Endothelial cell of umbilical vein (primary cell): ENCODE measurements at regions not wholly inside any gene's neighbourhood (a gene's known extent, or its start where the extent isn't known, plus 50 kb on each side); places are given as distances from the start of the nearest gene placed in this dataset.

Experiments
- BruUV-seq: library from RNA; stranded (reverse); fragments of 400-500 nt; replicated peaks from 2 replicates; lab custom pipeline; 2021; lab: Mats Ljungman, UMichigan
- CTCF ChIA-PET: fragments of 300-600, 350-600 bp; sonication (Branson Sonifier 250); formaldehyde crosslinking; loops from one replicate; lab custom pipeline; 2021; ENCODE audit warnings: antibody characterized with exemption, inconsistent platforms; lab: Charles Lee
- POLR2A ChIA-PET: fragments of 300-600, 350-600 bp; sonication (Branson Sonifier 250); formaldehyde crosslinking; loops from one replicate; lab custom pipeline; 2021; ENCODE audit warnings: antibody characterized with exemption, inconsistent platforms; lab: Charles Lee
- DNase-seq: peaks from one replicate; pipeline ENCODE4 v3.0.0-alpha.2; 2011; ENCODE audit warnings: low read depth, low spot score
- FAIRE-seq: peaks from 2 replicates; lab custom pipeline; 2011; peaks lifted over from hg19 to GRCh38; lab: Jason Lieb, UNC
- H2AFZ ChIP-seq: 2 replicates; pipeline ENCODE4 v1.6.0; 2012; ENCODE audit warnings: low read depth, low read length, control low read depth, inconsistent platforms
- H3K27ac ChIP-seq: 2 replicates; pipeline ENCODE4 v1.5.1; 2011; ENCODE audit warnings: low read depth, mild to moderate bottlenecking, control low read depth, low read length, moderate library complexity; ENCODE audit not compliant: insufficient read depth
- H3K27me3 ChIP-seq, 2 experiments: 2 replicates each; pipeline versions ENCODE4 v1.6.0 to v1.6.1; 2011; ENCODE audit warnings: low read length in 2 of 2, mixed read lengths in 1 of 2; ENCODE audit not compliant: control insufficient read depth in 2 of 2, insufficient read depth in 2 of 2
- H3K36me3 ChIP-seq, 2 experiments: 2 replicates in 1 of 2; 3 replicates in 1 of 2; pipeline ENCODE4 v1.5.1; 2011; ENCODE audit warnings: low read length in 2 of 2, mild to moderate bottlenecking in 1 of 2, moderate library complexity in 1 of 2; ENCODE audit not compliant: control insufficient read depth in 2 of 2, insufficient read depth in 2 of 2; ENCODE audit errors: extremely low read depth in 1 of 2
- H3K4me1 ChIP-seq: 3 replicates; pipeline ENCODE4 v1.5.1; 2011; ENCODE audit warnings: mild to moderate bottlenecking, low read length; ENCODE audit not compliant: control insufficient read depth, insufficient read depth; ENCODE audit errors: extremely low read depth
- H3K4me2 ChIP-seq: 2 replicates; pipeline ENCODE4 v1.6.1; 2011; ENCODE audit warnings: low read length, control low read depth, mixed read lengths; ENCODE audit not compliant: insufficient read depth
- H3K4me3 ChIP-seq, 3 experiments: fragments of 200-600 bp in 1 of 3; sonication (generic), shearing (Covaris generic) in 1 of 3; replicated peaks in 1 of 3; 2 replicates each; pipeline ENCODE4 v1.5.1; 2011 to 2016; ENCODE audit warnings: control low read depth in 3 of 3, low read length in 3 of 3, mild to moderate bottlenecking in 2 of 3, inconsistent platforms in 1 of 3, low read depth in 1 of 3, moderate library complexity in 1 of 3; ENCODE audit not compliant: insufficient read depth in 1 of 3
- H3K79me2 ChIP-seq: 2 replicates; pipeline ENCODE4 v1.6.0; 2012; ENCODE audit warnings: low read length, inconsistent platforms; ENCODE audit not compliant: control insufficient read depth, insufficient read depth
- H3K9ac ChIP-seq: replicated peaks from 2 replicates; pipeline ENCODE3; 2011; ENCODE audit warnings: low read length, control low read depth; ENCODE audit not compliant: insufficient read depth; ENCODE audit errors: extremely low read depth
- H3K9me1 ChIP-seq: replicated peaks from 3 replicates; pipeline ENCODE4 v1.6.0; 2011; ENCODE audit warnings: mild to moderate bottlenecking, low read length; ENCODE audit not compliant: control insufficient read depth, insufficient read depth; ENCODE audit errors: extremely low read depth
- H3K9me3 ChIP-seq: replicated peaks from 2 replicates; pipeline ENCODE4 v1.5.1; 2012; ENCODE audit warnings: low read length, inconsistent platforms; ENCODE audit not compliant: control insufficient read depth, insufficient read depth
- H4K20me1 ChIP-seq: replicated peaks from 2 replicates; pipeline ENCODE3; 2011; ENCODE audit warnings: mild to moderate bottlenecking, low read length; ENCODE audit not compliant: control insufficient read depth, insufficient read depth; ENCODE audit errors: extremely low read depth
- EZH2 ChIP-seq: IDR thresholded peaks from 2 replicates; pipeline ENCODE4 v1.6.1; 2012; ENCODE audit warnings: borderline replicate concordance, low read depth, mild to moderate bottlenecking, moderate library complexity, low read length, inconsistent platforms; ENCODE audit not compliant: severe bottlenecking
- FOS ChIP-seq: IDR thresholded peaks from 2 replicates; pipeline ENCODE4 v1.6.1; 2011; ENCODE audit warnings: mild to moderate bottlenecking, low read length, moderate library complexity, borderline replicate concordance; ENCODE audit not compliant: insufficient read depth
- GATA2 ChIP-seq: IDR thresholded peaks from 2 replicates; pipeline ENCODE4 v1.7.0; 2011; ENCODE audit warnings: low read depth, mild to moderate bottlenecking, moderate library complexity, mixed read lengths, low read length; ENCODE audit not compliant: insufficient read length, insufficient read depth
- JUN ChIP-seq: IDR thresholded peaks from 2 replicates; pipeline ENCODE4 v1.6.1; 2011; ENCODE audit warnings: borderline replicate concordance, low read depth; ENCODE audit not compliant: insufficient read length, insufficient read depth
- MYC ChIP-seq: IDR thresholded peaks from one replicate; pipeline ENCODE4 v1.6.1; 2011; ENCODE audit warnings: mild to moderate bottlenecking, low read depth, low read length
- POLR2A ChIP-seq: IDR thresholded peaks from 2 replicates; pipeline ENCODE4 v1.6.1; 2012; ENCODE audit warnings: low read depth, mild to moderate bottlenecking, control low read depth, low read length
- POLR2AphosphoS5 ChIP-seq: IDR thresholded peaks from 2 replicates; pipeline ENCODE4 v1.6.1; 2012; ENCODE audit warnings: low read depth, mild to moderate bottlenecking, control low read depth, low read length, moderate library complexity; ENCODE audit not compliant: insufficient read depth
- dilution Hi-C: fragments of 300-500 bp; cut with MboI; formaldehyde crosslinking; loops from one replicate; pipeline ENCODE4 v1.15.0; 2019; ENCODE audit warnings: low sequenced_read_pairs; ENCODE audit not compliant: extremely low pct_ligation_motif_present
- intact Hi-C: fragments of 100-400 bp; cut with micrococcal nuclease; formaldehyde crosslinking; loops from one replicate; pipeline ENCODE4 v1.10.0; 2022
- TF ChIP-seq, protein P1 (sequence below): IDR thresholded peaks from 2 replicates; pipeline ENCODE4 v1.6.1; 2011; ENCODE audit not compliant: insufficient read depth, insufficient read length
- TF ChIP-seq, protein P2 (sequence below), 2 donors: IDR thresholded peaks; 1 replicate in 1 of 2; 2 replicates in 1 of 2; pipeline ENCODE4 v1.5.1; 2011; ENCODE audit warnings: low read length in 2 of 2, mild to moderate bottlenecking in 2 of 2, moderate library complexity in 2 of 2, control low read depth in 1 of 2, inconsistent platforms in 1 of 2, low read depth in 1 of 2; ENCODE audit not compliant: insufficient read depth in 1 of 2; ENCODE audit errors: extremely low read depth in 1 of 2

DNA sequence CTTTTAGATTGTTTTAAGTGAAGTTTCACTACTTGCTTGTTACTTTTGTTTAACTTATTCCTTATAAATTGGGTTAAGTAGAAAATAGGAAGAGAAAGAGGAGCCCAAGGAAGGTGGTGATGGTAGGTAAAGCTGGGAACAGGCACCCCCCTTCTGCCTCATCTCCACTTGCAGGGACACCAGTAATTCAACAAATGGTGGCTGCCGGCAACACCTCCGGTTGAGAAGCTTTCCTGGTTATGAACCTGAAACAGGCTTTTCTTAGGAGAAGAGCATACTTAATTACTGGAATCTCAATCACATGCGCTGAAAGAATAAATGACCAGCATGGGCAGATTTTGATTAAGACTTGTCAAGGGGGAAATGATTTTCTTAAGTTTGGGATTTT is 158.9 kb upstream of the ZNF217 start:
- POLR2A ChIA-PET = no interaction called here
- no peaks in the 10 kb centered on the region for H3K36me3 ChIP-seq
- no peaks in the 10 kb centered on the region for H3K9me1 ChIP-seq
- dilution Hi-C loops = no loop called here
- no peak overlapping the region for H3K9ac ChIP-seq
- DNase-seq = no peak
- H3K4me3 ChIP-seq = no peak overlapping the region
- no peaks in the 10 kb centered on the region for H3K27me3 ChIP-seq
- H3K4me2 ChIP-seq = no peak overlapping the region
- no peaks in the 10 kb centered on the region for H4K20me1 ChIP-seq
- CTCF ChIA-PET = interaction anchor here (1.5 kb wide), 1 partner anchor 14 kb away, joined by 4 read pairs; no protein-coding TSS in a partner anchor
- no peaks in the 10 kb centered on the region for H3K79me2 ChIP-seq
- no TSS peak for BruUV-seq
- no peak for FAIRE-seq
- H3K9me3 ChIP-seq = no peaks in the 10 kb centered on the region
- no peak overlapping the region for H2AFZ ChIP-seq
- no peak overlapping the region for H3K27ac ChIP-seq
- intact Hi-C loops = no loop called here
- H3K4me1 ChIP-seq = peaks cover 8% of the 10 kb centered on the region
- TF ChIP-seq, protein P1, sequence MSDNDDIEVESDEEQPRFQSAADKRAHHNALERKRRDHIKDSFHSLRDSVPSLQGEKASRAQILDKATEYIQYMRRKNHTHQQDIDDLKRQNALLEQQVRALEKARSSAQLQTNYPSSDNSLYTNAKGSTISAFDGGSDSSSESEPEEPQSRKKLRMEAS = no peak
- TF ChIP-seq MYC (no peak), EZH2 (no peak), POLR2AphosphoS5 (no peak), JUN (no peak), GATA2 (no peak), POLR2A (no peak), FOS (no peak)
- TF ChIP-seq, protein P2, sequence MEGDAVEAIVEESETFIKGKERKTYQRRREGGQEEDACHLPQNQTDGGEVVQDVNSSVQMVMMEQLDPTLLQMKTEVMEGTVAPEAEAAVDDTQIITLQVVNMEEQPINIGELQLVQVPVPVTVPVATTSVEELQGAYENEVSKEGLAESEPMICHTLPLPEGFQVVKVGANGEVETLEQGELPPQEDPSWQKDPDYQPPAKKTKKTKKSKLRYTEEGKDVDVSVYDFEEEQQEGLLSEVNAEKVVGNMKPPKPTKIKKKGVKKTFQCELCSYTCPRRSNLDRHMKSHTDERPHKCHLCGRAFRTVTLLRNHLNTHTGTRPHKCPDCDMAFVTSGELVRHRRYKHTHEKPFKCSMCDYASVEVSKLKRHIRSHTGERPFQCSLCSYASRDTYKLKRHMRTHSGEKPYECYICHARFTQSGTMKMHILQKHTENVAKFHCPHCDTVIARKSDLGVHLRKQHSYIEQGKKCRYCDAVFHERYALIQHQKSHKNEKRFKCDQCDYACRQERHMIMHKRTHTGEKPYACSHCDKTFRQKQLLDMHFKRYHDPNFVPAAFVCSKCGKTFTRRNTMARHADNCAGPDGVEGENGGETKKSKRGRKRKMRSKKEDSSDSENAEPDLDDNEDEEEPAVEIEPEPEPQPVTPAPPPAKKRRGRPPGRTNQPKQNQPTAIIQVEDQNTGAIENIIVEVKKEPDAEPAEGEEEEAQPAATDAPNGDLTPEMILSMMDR (IDR thresholded peaks at IDR 0.05; ENCODE audit: extremely low read depth in 1 of 2, insufficient read depth in 1 of 2, low read depth in 1 of 2, low read length in 2 of 2) = no peak
